GM12878 (cell line): ENCODE measurements at regions not wholly inside any gene's neighbourhood (a gene's known extent, or its start where the extent isn't known, plus 50 kb on each side); places are given as distances from the start of the nearest gene placed in this dataset.
A peak's percentile ranks its signal among the peaks of the same experiment; 100 is the strongest.

Experiments
- ASH2L ChIP-seq: fragments of 300-600, 200-600 bp; sonication (generic); IDR thresholded peaks from 2 replicates; pipeline ENCODE4 v1.6.1; 2017; ENCODE audit warnings: low read depth, mild to moderate bottlenecking, borderline replicate concordance
- CREB1 ChIP-seq: IDR thresholded peaks from 2 replicates; pipeline ENCODE4 v1.6.1; 2012; ENCODE audit warnings: low read depth, mild to moderate bottlenecking, inconsistent platforms
- CREM ChIP-seq: IDR thresholded peaks from 2 replicates; pipeline ENCODE4 v1.6.1; 2014; ENCODE audit warnings: antibody characterized with exemption, low read depth
- EED ChIP-seq: sonication (generic); IDR thresholded peaks from 2 replicates; pipeline ENCODE4 v1.6.1; 2016; ENCODE audit warnings: antibody characterized with exemption, low read depth
- FOXM1 ChIP-seq: IDR thresholded peaks from 2 replicates; pipeline ENCODE4 v1.6.1; 2012; ENCODE audit warnings: low read depth, mild to moderate bottlenecking, inconsistent platforms, low read length, moderate library complexity
- IKZF1 ChIP-seq: fragments of 450-650 bp; conservative IDR thresholded peaks from 2 replicates; pipeline ENCODE4 v1.6.1; 2017; ENCODE audit warnings: antibody characterized with exemption, mild to moderate bottlenecking
- IRF4 ChIP-seq: IDR thresholded peaks from 2 replicates; pipeline ENCODE4 v1.6.1; 2011; ENCODE audit warnings: low read depth, low read length
- JUNB ChIP-seq: IDR thresholded peaks from 2 replicates; pipeline ENCODE4 v1.6.1; 2016; ENCODE audit warnings: antibody characterized with exemption, mild to moderate bottlenecking
- MEF2A ChIP-seq: IDR thresholded peaks from 2 replicates; pipeline ENCODE4 v1.6.1; 2011; ENCODE audit warnings: low read depth, mild to moderate bottlenecking, low read length, moderate library complexity; ENCODE audit not compliant: insufficient read depth
- NFIC ChIP-seq: IDR thresholded peaks from 2 replicates; pipeline ENCODE4 v1.6.1; 2012; ENCODE audit warnings: low read depth, mild to moderate bottlenecking, inconsistent platforms, low read length, moderate library complexity
- NFYB ChIP-seq: IDR thresholded peaks from 2 replicates; pipeline ENCODE4 v1.6.1; 2011; ENCODE audit warnings: low read depth, mild to moderate bottlenecking, low read length, improper control_type of control experiment, moderate library complexity; ENCODE audit not compliant: insufficient read depth
- RELA ChIP-seq: fragments of 450-650 bp; IDR thresholded peaks from 2 replicates; pipeline ENCODE4 v1.8.0; 2014; ENCODE audit warnings: borderline replicate concordance; ENCODE audit not compliant: partially characterized antibody
- RUNX3 ChIP-seq: IDR thresholded peaks from 2 replicates; pipeline ENCODE4 v1.6.1; 2012; ENCODE audit warnings: low read length, inconsistent platforms
- TF ChIP-seq, protein P1 (sequence below): IDR thresholded peaks from 2 replicates; pipeline ENCODE4 v1.6.1; 2011; ENCODE audit warnings: low read depth, mild to moderate bottlenecking, low read length, moderate library complexity, borderline replicate concordance; ENCODE audit errors: extremely low read depth
- TF ChIP-seq, protein P2 (sequence below): fragments of 450-650 bp; IDR thresholded peaks from 2 replicates; pipeline ENCODE4 v1.6.1; 2017; ENCODE audit warnings: mild to moderate bottlenecking, moderate library complexity

DNA sequence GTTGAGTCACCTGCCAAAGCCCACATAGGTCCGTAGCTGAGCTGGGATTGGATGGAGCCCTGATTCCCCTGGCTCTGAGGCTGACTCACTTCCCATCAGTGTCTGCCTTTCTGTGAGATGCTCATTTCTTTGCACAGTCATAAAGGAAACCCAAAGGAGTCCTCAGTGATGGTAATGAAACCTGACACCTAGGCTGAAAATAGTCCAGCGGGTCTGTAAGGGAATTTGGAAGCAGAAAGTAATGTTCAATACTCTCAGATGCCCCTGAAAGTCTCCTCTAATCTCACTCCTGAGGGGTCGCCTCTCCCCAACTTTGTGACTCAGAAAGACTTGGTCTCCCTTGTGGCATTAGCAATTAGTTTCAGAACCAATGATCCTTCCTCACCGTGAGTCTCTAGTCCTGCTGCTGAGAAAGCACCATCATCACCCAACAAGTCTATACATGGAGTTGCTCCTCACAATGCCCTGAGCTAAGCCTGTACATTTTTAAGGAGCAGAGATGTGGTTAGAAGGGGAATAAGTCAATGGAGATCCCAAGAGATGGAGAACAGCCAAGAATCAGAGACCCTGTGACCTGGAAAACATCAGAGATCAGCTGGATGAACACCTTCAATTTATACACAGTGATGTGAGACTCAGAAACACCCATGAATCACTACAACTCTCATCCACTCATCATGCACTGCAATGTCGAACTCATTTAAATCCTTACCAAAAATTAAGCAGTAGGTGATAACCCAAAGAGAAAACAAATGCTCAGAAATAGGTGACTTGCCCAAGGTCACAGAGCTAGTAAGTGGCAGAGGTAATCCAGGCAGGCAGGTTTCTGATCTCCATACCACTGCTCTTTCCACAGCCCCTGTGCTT is 219.0 kb upstream of the CPEB2 start (continued):
- TF ChIP-seq FOXM1: peak; percentile 76; the same call in 1 of the 2 replicates
- TF ChIP-seq RELA: peak; percentile 12
- TF ChIP-seq RUNX3: peak; percentile 66
- peak; percentile 81 for TF ChIP-seq IRF4
- TF ChIP-seq, protein P1, sequence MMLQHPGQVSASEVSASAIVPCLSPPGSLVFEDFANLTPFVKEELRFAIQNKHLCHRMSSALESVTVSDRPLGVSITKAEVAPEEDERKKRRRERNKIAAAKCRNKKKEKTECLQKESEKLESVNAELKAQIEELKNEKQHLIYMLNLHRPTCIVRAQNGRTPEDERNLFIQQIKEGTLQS: no peak
- peak; percentile 93 for TF ChIP-seq EED
- peak; percentile 56; the same call in 1 of the 2 replicates for TF ChIP-seq CREB1
- TF ChIP-seq IKZF1: peak; percentile 47; the same call in 1 of the 2 replicates
- peak; percentile 91 for TF ChIP-seq JUNB
- TF ChIP-seq ASH2L: no peak
- TF ChIP-seq NFYB: 0 out of 2 replicates have a peak, but pooled peaks have one; percentile 36
- TF ChIP-seq, protein P2, sequence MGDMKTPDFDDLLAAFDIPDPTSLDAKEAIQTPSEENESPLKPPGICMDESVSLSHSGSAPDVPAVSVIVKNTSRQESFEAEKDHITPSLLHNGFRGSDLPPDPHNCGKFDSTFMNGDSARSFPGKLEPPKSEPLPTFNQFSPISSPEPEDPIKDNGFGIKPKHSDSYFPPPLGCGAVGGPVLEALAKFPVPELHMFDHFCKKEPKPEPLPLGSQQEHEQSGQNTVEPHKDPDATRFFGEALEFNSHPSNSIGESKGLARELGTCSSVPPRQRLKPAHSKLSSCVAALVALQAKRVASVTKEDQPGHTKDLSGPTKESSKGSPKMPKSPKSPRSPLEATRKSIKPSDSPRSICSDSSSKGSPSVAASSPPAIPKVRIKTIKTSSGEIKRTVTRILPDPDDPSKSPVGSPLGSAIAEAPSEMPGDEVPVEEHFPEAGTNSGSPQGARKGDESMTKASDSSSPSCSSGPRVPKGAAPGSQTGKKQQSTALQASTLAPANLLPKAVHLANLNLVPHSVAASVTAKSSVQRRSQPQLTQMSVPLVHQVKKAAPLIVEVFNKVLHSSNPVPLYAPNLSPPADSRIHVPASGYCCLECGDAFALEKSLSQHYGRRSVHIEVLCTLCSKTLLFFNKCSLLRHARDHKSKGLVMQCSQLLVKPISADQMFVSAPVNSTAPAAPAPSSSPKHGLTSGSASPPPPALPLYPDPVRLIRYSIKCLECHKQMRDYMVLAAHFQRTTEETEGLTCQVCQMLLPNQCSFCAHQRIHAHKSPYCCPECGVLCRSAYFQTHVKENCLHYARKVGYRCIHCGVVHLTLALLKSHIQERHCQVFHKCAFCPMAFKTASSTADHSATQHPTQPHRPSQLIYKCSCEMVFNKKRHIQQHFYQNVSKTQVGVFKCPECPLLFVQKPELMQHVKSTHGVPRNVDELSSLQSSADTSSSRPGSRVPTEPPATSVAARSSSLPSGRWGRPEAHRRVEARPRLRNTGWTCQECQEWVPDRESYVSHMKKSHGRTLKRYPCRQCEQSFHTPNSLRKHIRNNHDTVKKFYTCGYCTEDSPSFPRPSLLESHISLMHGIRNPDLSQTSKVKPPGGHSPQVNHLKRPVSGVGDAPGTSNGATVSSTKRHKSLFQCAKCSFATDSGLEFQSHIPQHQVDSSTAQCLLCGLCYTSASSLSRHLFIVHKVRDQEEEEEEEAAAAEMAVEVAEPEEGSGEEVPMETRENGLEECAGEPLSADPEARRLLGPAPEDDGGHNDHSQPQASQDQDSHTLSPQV: no peak
- TF ChIP-seq CREM: peak; percentile 78
- peak; percentile 81; the same call in 1 of the 2 replicates for TF ChIP-seq NFIC
- peak; percentile 82 for TF ChIP-seq MEF2A
- TF ChIP-seq, all 136 proteins: peak for 26
